ENCODE measurements at regions not wholly inside any gene's neighbourhood (a gene's known extent, or its start where the extent isn't known, plus 50 kb on each side); places are given as distances from the start of the nearest gene placed in this dataset.

DNA sequence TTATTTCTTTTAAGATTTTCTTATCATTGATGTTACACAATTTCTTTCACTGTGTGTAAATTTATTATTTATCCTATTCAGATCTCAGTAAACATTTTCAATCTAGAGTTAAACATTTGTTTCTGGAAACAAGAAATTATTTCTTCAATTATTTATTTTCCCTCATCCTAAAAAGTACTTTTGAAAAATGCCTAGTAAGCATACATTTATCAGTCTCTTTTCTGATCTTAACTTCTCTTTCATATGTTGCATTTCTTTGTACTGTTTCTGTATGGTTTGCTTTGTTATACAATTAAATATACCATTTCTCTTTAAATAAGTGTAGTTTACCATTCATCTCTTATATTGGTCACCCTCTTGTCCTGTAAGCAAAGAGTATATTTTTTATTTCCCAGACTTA, 263.2 kb downstream of the C12orf50 start:
- TF ChIP-seq, protein P1, sequence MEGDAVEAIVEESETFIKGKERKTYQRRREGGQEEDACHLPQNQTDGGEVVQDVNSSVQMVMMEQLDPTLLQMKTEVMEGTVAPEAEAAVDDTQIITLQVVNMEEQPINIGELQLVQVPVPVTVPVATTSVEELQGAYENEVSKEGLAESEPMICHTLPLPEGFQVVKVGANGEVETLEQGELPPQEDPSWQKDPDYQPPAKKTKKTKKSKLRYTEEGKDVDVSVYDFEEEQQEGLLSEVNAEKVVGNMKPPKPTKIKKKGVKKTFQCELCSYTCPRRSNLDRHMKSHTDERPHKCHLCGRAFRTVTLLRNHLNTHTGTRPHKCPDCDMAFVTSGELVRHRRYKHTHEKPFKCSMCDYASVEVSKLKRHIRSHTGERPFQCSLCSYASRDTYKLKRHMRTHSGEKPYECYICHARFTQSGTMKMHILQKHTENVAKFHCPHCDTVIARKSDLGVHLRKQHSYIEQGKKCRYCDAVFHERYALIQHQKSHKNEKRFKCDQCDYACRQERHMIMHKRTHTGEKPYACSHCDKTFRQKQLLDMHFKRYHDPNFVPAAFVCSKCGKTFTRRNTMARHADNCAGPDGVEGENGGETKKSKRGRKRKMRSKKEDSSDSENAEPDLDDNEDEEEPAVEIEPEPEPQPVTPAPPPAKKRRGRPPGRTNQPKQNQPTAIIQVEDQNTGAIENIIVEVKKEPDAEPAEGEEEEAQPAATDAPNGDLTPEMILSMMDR (IDR thresholded peaks at IDR 0.05; ENCODE audit: low read depth, low read length, poor library complexity, severe bottlenecking) = no peak
- no peak for TF ChIP-seq EZH2phosphoT487 (IDR thresholded peaks at IDR 0.05; ENCODE audit: borderline replicate concordance, low read length)

DNA sequence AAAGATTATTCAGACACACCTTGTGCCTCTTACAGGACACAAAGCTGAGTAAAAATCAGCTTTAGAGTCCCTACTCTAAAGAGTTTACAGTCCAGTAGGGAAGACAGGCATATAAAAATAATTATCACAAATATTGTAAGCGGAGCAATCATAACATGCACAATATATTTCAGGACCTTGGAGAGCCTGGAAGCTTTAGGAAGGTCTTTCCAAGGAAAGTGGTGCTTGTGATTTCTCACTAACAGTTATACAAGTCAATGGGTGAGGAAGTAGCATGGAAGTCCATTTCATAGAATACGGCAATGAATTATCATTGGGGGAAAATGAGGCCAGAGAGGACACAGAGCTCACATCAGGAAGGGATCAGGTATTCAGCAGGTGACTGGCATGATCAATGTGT, 268.3 kb downstream of the C12orf50 start:
- no peaks in the 10 kb centered on the region for H3K9me3 ChIP-seq (ENCODE audit: control insufficient read depth, insufficient read depth, low read length)
- H4K20me1 ChIP-seq (ENCODE audit: control insufficient read depth, insufficient read depth, low read depth, low read length) = no peaks in the 10 kb centered on the region
- no peaks in the 10 kb centered on the region for H3K9me2 ChIP-seq (replicated peaks; ENCODE audit: control insufficient read depth, low read length)
- no peaks in the 10 kb centered on the region for H3K36me3 ChIP-seq (ENCODE audit: control insufficient read depth, low read length)
- no peak overlapping the region for H3K4me3 ChIP-seq (ENCODE audit: low read length)
- H3K27me3 ChIP-seq (ENCODE audit: control insufficient read depth, low read length) = no peaks in the 10 kb centered on the region
- no peaks in the 10 kb centered on the region for H3K79me2 ChIP-seq (ENCODE audit: control insufficient read depth, low read length)
- no peak overlapping the region for H3K4me2 ChIP-seq (ENCODE audit: low read length)
- no peak for TF ChIP-seq EZH2phosphoT487 (IDR thresholded peaks at IDR 0.05; ENCODE audit: borderline replicate concordance, low read length)
- TF ChIP-seq, protein P1 (IDR thresholded peaks at IDR 0.05; ENCODE audit: low read depth, low read length, poor library complexity, severe bottlenecking) = no peak
- no peaks in the 10 kb centered on the region for H3K4me1 ChIP-seq (ENCODE audit: control insufficient read depth, low read length)
- H3F3A ChIP-seq (ENCODE audit: control insufficient read depth, insufficient read depth) = no peaks in the 10 kb centered on the region
- H3K27ac ChIP-seq (ENCODE audit: low read depth, low read length) = no peak overlapping the region

More for the DNA sequence above, 263.2 kb downstream of the C12orf50 start:
- no peaks in the 10 kb centered on the region for H3F3A ChIP-seq (ENCODE audit: control insufficient read depth, insufficient read depth)
- no peaks in the 10 kb centered on the region for H3K79me2 ChIP-seq (ENCODE audit: control insufficient read depth, low read length)
- no peaks in the 10 kb centered on the region for H4K20me1 ChIP-seq (ENCODE audit: control insufficient read depth, insufficient read depth, low read depth, low read length)
- no peaks in the 10 kb centered on the region for H3K4me1 ChIP-seq (ENCODE audit: control insufficient read depth, low read length)
- no peaks in the 10 kb centered on the region for H3K9me3 ChIP-seq (ENCODE audit: control insufficient read depth, insufficient read depth, low read length)
- no peak overlapping the region for H3K4me2 ChIP-seq (ENCODE audit: low read length)
- no peak overlapping the region for H3K4me3 ChIP-seq (ENCODE audit: low read length)
- no peak overlapping the region for H3K27ac ChIP-seq (ENCODE audit: low read depth, low read length)
- H3K9me2 ChIP-seq (replicated peaks; ENCODE audit: control insufficient read depth, low read length) = no peaks in the 10 kb centered on the region
- H3K36me3 ChIP-seq (ENCODE audit: control insufficient read depth, low read length) = no peaks in the 10 kb centered on the region
- H3K27me3 ChIP-seq (ENCODE audit: control insufficient read depth, low read length) = no peaks in the 10 kb centered on the region

DNA sequence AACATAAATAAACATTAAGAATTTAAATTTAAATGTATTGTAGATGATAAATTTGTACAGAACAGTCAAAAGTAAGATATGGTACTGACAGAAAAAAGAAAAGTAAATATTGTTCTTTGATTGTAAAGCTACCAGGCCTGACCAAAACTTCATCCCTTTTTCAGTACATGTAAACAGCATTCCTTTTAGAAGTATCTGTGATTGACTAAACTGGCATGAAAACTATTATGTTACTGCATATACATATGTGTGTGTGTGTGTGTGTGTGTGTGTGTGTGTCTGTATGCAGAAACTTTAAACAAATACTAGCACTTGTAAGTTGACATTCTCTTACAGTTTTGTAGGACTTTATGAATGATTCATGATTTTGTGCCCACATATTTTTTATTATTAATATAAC, 270.9 kb downstream of the C12orf50 start:
- no peaks in the 10 kb centered on the region for H3K27me3 ChIP-seq (ENCODE audit: control insufficient read depth, low read length)
- H3K79me2 ChIP-seq (ENCODE audit: control insufficient read depth, low read length) = no peaks in the 10 kb centered on the region
- no peaks in the 10 kb centered on the region for H3K9me3 ChIP-seq (ENCODE audit: control insufficient read depth, insufficient read depth, low read length)
- TF ChIP-seq, protein P1 (IDR thresholded peaks at IDR 0.05; ENCODE audit: low read depth, low read length, poor library complexity, severe bottlenecking) = no peak
- no peaks in the 10 kb centered on the region for H3F3A ChIP-seq (ENCODE audit: control insufficient read depth, insufficient read depth)
- H3K27ac ChIP-seq (ENCODE audit: low read depth, low read length) = no peak overlapping the region
- no peaks in the 10 kb centered on the region for H3K36me3 ChIP-seq (ENCODE audit: control insufficient read depth, low read length)
- H3K4me1 ChIP-seq (ENCODE audit: control insufficient read depth, low read length) = no peaks in the 10 kb centered on the region
- H3K4me2 ChIP-seq (ENCODE audit: low read length) = no peak overlapping the region
- no peaks in the 10 kb centered on the region for H3K9me2 ChIP-seq (replicated peaks; ENCODE audit: control insufficient read depth, low read length)
- H3K4me3 ChIP-seq (ENCODE audit: low read length) = no peak overlapping the region
- H4K20me1 ChIP-seq (ENCODE audit: control insufficient read depth, insufficient read depth, low read depth, low read length) = no peaks in the 10 kb centered on the region

DNA sequence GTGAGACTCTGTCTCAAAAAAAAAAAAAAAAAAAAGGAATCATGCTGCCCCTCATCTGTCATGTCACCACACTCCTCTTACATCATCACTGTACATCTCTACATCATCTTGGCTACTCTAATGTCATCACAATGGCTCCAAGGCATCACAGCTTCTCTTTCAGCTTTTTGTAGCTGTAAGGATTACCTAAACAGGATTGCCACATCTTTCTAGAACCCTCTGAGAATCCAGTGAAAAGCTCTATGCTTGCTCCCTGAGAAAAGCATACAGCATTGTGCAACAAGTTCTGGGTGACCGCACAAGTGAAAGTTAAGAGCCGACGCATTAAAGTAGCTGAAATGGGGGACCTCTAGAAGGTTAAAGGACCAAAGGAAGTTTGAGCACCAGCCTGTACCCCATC, 272.5 kb downstream of the C12orf50 start:
- no peak overlapping the region for H3K4me3 ChIP-seq (ENCODE audit: low read length)
- H3K36me3 ChIP-seq (ENCODE audit: control insufficient read depth, low read length) = no peaks in the 10 kb centered on the region
- no peaks in the 10 kb centered on the region for H4K20me1 ChIP-seq (ENCODE audit: control insufficient read depth, insufficient read depth, low read depth, low read length)
- H3K27me3 ChIP-seq (ENCODE audit: control insufficient read depth, low read length) = no peaks in the 10 kb centered on the region
- no peaks in the 10 kb centered on the region for H3F3A ChIP-seq (ENCODE audit: control insufficient read depth, insufficient read depth)
- no peak overlapping the region for H3K4me2 ChIP-seq (ENCODE audit: low read length)
- TF ChIP-seq, protein P1 (IDR thresholded peaks at IDR 0.05; ENCODE audit: low read depth, low read length, poor library complexity, severe bottlenecking) = no peak
- no peak for TF ChIP-seq EZH2phosphoT487 (IDR thresholded peaks at IDR 0.05; ENCODE audit: borderline replicate concordance, low read length)
- no peaks in the 10 kb centered on the region for H3K79me2 ChIP-seq (ENCODE audit: control insufficient read depth, low read length)
- no peak overlapping the region for H3K27ac ChIP-seq (ENCODE audit: low read depth, low read length)
- no peaks in the 10 kb centered on the region for H3K9me2 ChIP-seq (replicated peaks; ENCODE audit: control insufficient read depth, low read length)
- H3K4me1 ChIP-seq (ENCODE audit: control insufficient read depth, low read length) = no peaks in the 10 kb centered on the region
- H3K9me3 ChIP-seq (ENCODE audit: control insufficient read depth, insufficient read depth, low read length) = no peaks in the 10 kb centered on the region

Measured in DOHH2 (cell line).